Activated T-helper 17 cell treated with anti-CD3 and anti-CD28 coated beads, Interleukin-2, amount 50 U/mL, for 72 hours (primary cell): ENCODE measurements at regions not wholly inside any gene's neighbourhood (a gene's known extent, or its start where the extent isn't known, plus 50 kb on each side); places are given as distances from the start of the nearest gene placed in this dataset.
A peak's percentile ranks its signal among the peaks of the same experiment; 100 is the strongest.

Source experiments
- ATAC-seq: fragments of 150-1000 bp; cut with Tn5 transposase; replicated peaks from 2 replicates; pipeline ENCODE4 v1.10.0; 2021; ENCODE audit warnings: mild to moderate bottlenecking, moderate library complexity
- H3K27ac Mint-ChIP-seq: one replicate; pipeline ENCODE4 v1.8.0; 2022; ENCODE audit warnings: mixed read lengths
- H3K27me3 Mint-ChIP-seq: one replicate; pipeline ENCODE4 v1.8.0; 2022; ENCODE audit warnings: mixed read lengths
- H3K36me3 Mint-ChIP-seq: one replicate; pipeline ENCODE4 v1.8.0; 2022; ENCODE audit warnings: low read depth, mild to moderate bottlenecking, mixed read lengths
- H3K4me1 Mint-ChIP-seq: one replicate; pipeline ENCODE4 v1.8.0; 2022; ENCODE audit warnings: mixed read lengths
- H3K4me3 Mint-ChIP-seq: one replicate; pipeline ENCODE4 v1.8.0; 2022; ENCODE audit warnings: mild to moderate bottlenecking, mixed read lengths
- H3K9me3 Mint-ChIP-seq: one replicate; pipeline ENCODE4 v1.8.0; 2022; ENCODE audit warnings: mixed read lengths

GRCh38 chr1:98331243-98331642, 330.3 kb upstream of the SNX7 start:
- no peak overlapping the region for H3K27ac Mint-ChIP-seq
- H3K27me3 Mint-ChIP-seq, result peaks cover 10% of the 10 kb centered on the region
- H3K9me3 Mint-ChIP-seq, result no peaks in the 10 kb centered on the region
- H3K4me1 Mint-ChIP-seq, result no peaks in the 10 kb centered on the region
- no peak for ATAC-seq
- no peaks in the 10 kb centered on the region for H3K36me3 Mint-ChIP-seq
- no peak overlapping the region for H3K4me3 Mint-ChIP-seq

- ATAC-seq, result no peak
- H3K36me3 Mint-ChIP-seq, result no peaks in the 10 kb centered on the region
- peaks cover 10% of the 10 kb centered on the region for H3K27me3 Mint-ChIP-seq
- H3K4me3 Mint-ChIP-seq, result no peak overlapping the region
- H3K4me1 Mint-ChIP-seq, result no peaks in the 10 kb centered on the region
- H3K27ac Mint-ChIP-seq, result no peak overlapping the region
- H3K9me3 Mint-ChIP-seq, result no peaks in the 10 kb centered on the region
Observed at GRCh38 chr1:98330224-98330623, 331.3 kb upstream of the SNX7 start.

- peaks cover 10% of the 10 kb centered on the region for H3K27me3 Mint-ChIP-seq
- no peak overlapping the region for H3K27ac Mint-ChIP-seq
- no peaks in the 10 kb centered on the region for H3K4me1 Mint-ChIP-seq
- H3K4me3 Mint-ChIP-seq, result no peak overlapping the region
- ATAC-seq, result no peak
- H3K9me3 Mint-ChIP-seq, result no peaks in the 10 kb centered on the region
- H3K36me3 Mint-ChIP-seq, result no peaks in the 10 kb centered on the region
Observed at GRCh38 chr1:98328855-98329254, 332.7 kb upstream of the SNX7 start.

- ATAC-seq, result no peak
- Mint-ChIP-seq H3K4me1 (peaks cover 6% of the 10 kb centered on the region), H3K4me3 (no peak overlapping the region), H3K27ac (no peak overlapping the region), H3K36me3 (no peaks in the 10 kb centered on the region), H3K9me3 (no peaks in the 10 kb centered on the region), H3K27me3 (peaks cover 3% of the 10 kb centered on the region)
Observed at GRCh38 chr1:98327220-98327861, 334.2 kb upstream of the SNX7 start.

- H3K27ac Mint-ChIP-seq, result no peak overlapping the region
- H3K36me3 Mint-ChIP-seq, result no peaks in the 10 kb centered on the region
- H3K9me3 Mint-ChIP-seq, result no peaks in the 10 kb centered on the region
- no peak overlapping the region for H3K4me3 Mint-ChIP-seq
- ATAC-seq, result no peak
- peaks cover 6% of the 10 kb centered on the region for H3K4me1 Mint-ChIP-seq
- H3K27me3 Mint-ChIP-seq, result no peaks in the 10 kb centered on the region
Observed at GRCh38 chr1:98325646-98326440, 335.7 kb upstream of the SNX7 start.

- no peak overlapping the region for H3K4me3 Mint-ChIP-seq
- peaks cover 6% of the 10 kb centered on the region for H3K4me1 Mint-ChIP-seq
- no peak overlapping the region for H3K27ac Mint-ChIP-seq
- H3K9me3 Mint-ChIP-seq, result no peaks in the 10 kb centered on the region
- peak; percentile 47 for ATAC-seq
- H3K27me3 Mint-ChIP-seq, result peaks cover 2% of the 10 kb centered on the region
- H3K36me3 Mint-ChIP-seq, result no peaks in the 10 kb centered on the region
Observed at GRCh38 chr1:98323906-98324358, 337.6 kb upstream of the SNX7 start.

GRCh38 chr1:98323388-98323787, 338.1 kb upstream of the SNX7 start:
- no peak for ATAC-seq
- Mint-ChIP-seq H3K4me1 (peaks cover 6% of the 10 kb centered on the region), H3K27ac (no peak overlapping the region), H3K9me3 (no peaks in the 10 kb centered on the region), H3K27me3 (peaks cover 2% of the 10 kb centered on the region), H3K4me3 (no peak overlapping the region), H3K36me3 (no peaks in the 10 kb centered on the region)

GRCh38 chr1:98322966-98323365, 338.6 kb upstream of the SNX7 start:
- H3K9me3 Mint-ChIP-seq, result no peaks in the 10 kb centered on the region
- H3K27ac Mint-ChIP-seq, result no peak overlapping the region
- H3K27me3 Mint-ChIP-seq, result peaks cover 2% of the 10 kb centered on the region
- no peak for ATAC-seq
- H3K4me3 Mint-ChIP-seq, result no peak overlapping the region
- H3K4me1 Mint-ChIP-seq, result peaks cover 6% of the 10 kb centered on the region
- H3K36me3 Mint-ChIP-seq, result no peaks in the 10 kb centered on the region

GRCh38 chr1:98322086-98322485, 339.4 kb upstream of the SNX7 start:
- Mint-ChIP-seq H3K4me1 (peaks cover 6% of the 10 kb centered on the region), H3K9me3 (no peaks in the 10 kb centered on the region), H3K27ac (no peak overlapping the region), H3K36me3 (no peaks in the 10 kb centered on the region), H3K4me3 (no peak overlapping the region), H3K27me3 (peaks cover 2% of the 10 kb centered on the region)
- no peak for ATAC-seq

- Mint-ChIP-seq H3K36me3 (no peaks in the 10 kb centered on the region), H3K4me3 (no peak overlapping the region)
- ATAC-seq, result no peak
Observed at GRCh38 chr1:98321191-98321590, 340.3 kb upstream of the SNX7 start.

GRCh38 chr1:98316286-98316905, 345.1 kb upstream of the SNX7 start:
- H3K36me3 Mint-ChIP-seq, result no peaks in the 10 kb centered on the region
- ATAC-seq, result no peak
- no peaks in the 10 kb centered on the region for H3K9me3 Mint-ChIP-seq
- no peaks in the 10 kb centered on the region for H3K4me1 Mint-ChIP-seq
- H3K27ac Mint-ChIP-seq, result no peak overlapping the region
- H3K27me3 Mint-ChIP-seq, result peaks cover 2% of the 10 kb centered on the region
- H3K4me3 Mint-ChIP-seq, result no peak overlapping the region

More at GRCh38 chr1:98321191-98321590, 340.3 kb upstream of the SNX7 start:
- Mint-ChIP-seq H3K27me3 (peaks cover 2% of the 10 kb centered on the region), H3K27ac (no peak overlapping the region), H3K9me3 (no peaks in the 10 kb centered on the region), H3K4me1 (peaks cover 6% of the 10 kb centered on the region)

GRCh38 chr1:98315309-98315708, 346.2 kb upstream of the SNX7 start:
- no peaks in the 10 kb centered on the region for H3K36me3 Mint-ChIP-seq
- ATAC-seq, result no peak
- H3K9me3 Mint-ChIP-seq, result no peaks in the 10 kb centered on the region
- no peak overlapping the region for H3K27ac Mint-ChIP-seq
- H3K27me3 Mint-ChIP-seq, result peaks cover under 1% of the 10 kb centered on the region
- no peaks in the 10 kb centered on the region for H3K4me1 Mint-ChIP-seq
- H3K4me3 Mint-ChIP-seq, result no peak overlapping the region

- ATAC-seq, result no peak
Observed at GRCh38 chr1:98314601-98315000, 346.9 kb upstream of the SNX7 start.

GRCh38 chr1:98306517-98307089, 354.9 kb upstream of the SNX7 start:
- ATAC-seq, result no peak
- no peaks in the 10 kb centered on the region for H3K9me3 Mint-ChIP-seq

More at GRCh38 chr1:98314601-98315000, 346.9 kb upstream of the SNX7 start:
- Mint-ChIP-seq H3K36me3 (no peaks in the 10 kb centered on the region), H3K4me3 (no peak overlapping the region), H3K27me3 (no peaks in the 10 kb centered on the region), H3K9me3 (no peaks in the 10 kb centered on the region), H3K4me1 (no peaks in the 10 kb centered on the region), H3K27ac (no peak overlapping the region)

More at GRCh38 chr1:98306517-98307089, 354.9 kb upstream of the SNX7 start:
- H3K36me3 Mint-ChIP-seq, result no peaks in the 10 kb centered on the region
- H3K4me1 Mint-ChIP-seq, result no peaks in the 10 kb centered on the region
- peaks cover 3% of the 10 kb centered on the region for H3K27me3 Mint-ChIP-seq
- H3K27ac Mint-ChIP-seq, result no peak overlapping the region
- no peak overlapping the region for H3K4me3 Mint-ChIP-seq
